OCI-LY3 (cell line): ENCODE measurements at regions not wholly inside any gene's neighbourhood (a gene's known extent, or its start where the extent isn't known, plus 50 kb on each side); places are given as distances from the start of the nearest gene placed in this dataset.

ENCODE experiments used
- EZH2phosphoT487 ChIP-seq: fragments of 200-600 bp; shearing (Covaris generic); IDR thresholded peaks from 2 replicates; pipeline ENCODE4 v1.6.1; 2018; ENCODE audit warnings: antibody characterized with exemption, mixed run types, low read depth
- TF ChIP-seq, protein P1 (sequence below): fragments of 200-600, 300-600 bp; sonication (generic); IDR thresholded peaks from 2 replicates; pipeline ENCODE4 v1.5.1; 2014; ENCODE audit warnings: antibody characterized with exemption, low read length, low read depth

DNA sequence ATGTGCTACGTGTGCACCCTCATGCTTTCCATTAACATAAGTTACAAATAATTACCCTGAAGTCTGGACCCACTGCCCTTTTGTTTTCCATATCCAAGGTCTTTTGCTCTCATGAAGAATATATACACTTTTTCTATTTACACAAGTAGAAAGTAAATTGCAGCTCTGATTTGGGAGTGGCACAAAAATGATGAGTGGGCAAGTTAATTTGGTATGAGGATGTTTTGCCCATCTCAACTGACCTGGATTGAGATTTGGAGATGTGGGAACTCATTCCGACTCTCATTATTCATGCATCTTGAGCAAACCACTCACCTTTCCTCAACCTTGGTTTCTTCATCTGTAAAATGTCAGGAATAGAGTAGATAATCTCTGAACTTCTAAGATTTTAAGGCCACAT, 53.6 kb upstream of the TMEM17 start:
- TF ChIP-seq, protein P1, sequence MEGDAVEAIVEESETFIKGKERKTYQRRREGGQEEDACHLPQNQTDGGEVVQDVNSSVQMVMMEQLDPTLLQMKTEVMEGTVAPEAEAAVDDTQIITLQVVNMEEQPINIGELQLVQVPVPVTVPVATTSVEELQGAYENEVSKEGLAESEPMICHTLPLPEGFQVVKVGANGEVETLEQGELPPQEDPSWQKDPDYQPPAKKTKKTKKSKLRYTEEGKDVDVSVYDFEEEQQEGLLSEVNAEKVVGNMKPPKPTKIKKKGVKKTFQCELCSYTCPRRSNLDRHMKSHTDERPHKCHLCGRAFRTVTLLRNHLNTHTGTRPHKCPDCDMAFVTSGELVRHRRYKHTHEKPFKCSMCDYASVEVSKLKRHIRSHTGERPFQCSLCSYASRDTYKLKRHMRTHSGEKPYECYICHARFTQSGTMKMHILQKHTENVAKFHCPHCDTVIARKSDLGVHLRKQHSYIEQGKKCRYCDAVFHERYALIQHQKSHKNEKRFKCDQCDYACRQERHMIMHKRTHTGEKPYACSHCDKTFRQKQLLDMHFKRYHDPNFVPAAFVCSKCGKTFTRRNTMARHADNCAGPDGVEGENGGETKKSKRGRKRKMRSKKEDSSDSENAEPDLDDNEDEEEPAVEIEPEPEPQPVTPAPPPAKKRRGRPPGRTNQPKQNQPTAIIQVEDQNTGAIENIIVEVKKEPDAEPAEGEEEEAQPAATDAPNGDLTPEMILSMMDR, result no peak
- TF ChIP-seq EZH2phosphoT487, result no peak
